ENCODE measurements at regions not wholly inside any gene's neighbourhood (a gene's known extent, or its start where the extent isn't known, plus 50 kb on each side); places are given as distances from the start of the nearest gene placed in this dataset.

DNA sequence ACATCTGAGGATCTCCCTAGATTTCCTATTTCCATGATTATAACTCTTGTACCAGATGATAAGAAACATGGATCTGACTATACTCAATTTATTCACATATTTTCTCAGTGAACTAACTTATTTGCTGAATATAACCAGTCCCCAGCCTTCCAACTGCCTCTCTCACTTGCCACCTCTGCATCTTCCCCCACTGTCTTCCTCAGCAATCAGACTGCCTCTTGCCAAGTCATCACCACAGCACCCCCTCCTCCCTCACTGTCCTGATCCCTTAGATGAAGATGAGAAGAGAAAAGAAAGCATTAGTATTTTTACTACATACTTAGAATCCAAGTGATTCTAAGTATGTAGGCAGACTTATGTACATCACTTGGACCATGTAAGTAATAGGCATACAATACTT, 71.9 kb downstream of the GTPBP8 start:
- TF ChIP-seq, protein P1, sequence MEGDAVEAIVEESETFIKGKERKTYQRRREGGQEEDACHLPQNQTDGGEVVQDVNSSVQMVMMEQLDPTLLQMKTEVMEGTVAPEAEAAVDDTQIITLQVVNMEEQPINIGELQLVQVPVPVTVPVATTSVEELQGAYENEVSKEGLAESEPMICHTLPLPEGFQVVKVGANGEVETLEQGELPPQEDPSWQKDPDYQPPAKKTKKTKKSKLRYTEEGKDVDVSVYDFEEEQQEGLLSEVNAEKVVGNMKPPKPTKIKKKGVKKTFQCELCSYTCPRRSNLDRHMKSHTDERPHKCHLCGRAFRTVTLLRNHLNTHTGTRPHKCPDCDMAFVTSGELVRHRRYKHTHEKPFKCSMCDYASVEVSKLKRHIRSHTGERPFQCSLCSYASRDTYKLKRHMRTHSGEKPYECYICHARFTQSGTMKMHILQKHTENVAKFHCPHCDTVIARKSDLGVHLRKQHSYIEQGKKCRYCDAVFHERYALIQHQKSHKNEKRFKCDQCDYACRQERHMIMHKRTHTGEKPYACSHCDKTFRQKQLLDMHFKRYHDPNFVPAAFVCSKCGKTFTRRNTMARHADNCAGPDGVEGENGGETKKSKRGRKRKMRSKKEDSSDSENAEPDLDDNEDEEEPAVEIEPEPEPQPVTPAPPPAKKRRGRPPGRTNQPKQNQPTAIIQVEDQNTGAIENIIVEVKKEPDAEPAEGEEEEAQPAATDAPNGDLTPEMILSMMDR (IDR thresholded peaks at IDR 0.05; ENCODE audit: low read depth, low read length), result no peak
- DNase-seq (ENCODE audit: extremely low read depth, low read depth), result no peak

DNA sequence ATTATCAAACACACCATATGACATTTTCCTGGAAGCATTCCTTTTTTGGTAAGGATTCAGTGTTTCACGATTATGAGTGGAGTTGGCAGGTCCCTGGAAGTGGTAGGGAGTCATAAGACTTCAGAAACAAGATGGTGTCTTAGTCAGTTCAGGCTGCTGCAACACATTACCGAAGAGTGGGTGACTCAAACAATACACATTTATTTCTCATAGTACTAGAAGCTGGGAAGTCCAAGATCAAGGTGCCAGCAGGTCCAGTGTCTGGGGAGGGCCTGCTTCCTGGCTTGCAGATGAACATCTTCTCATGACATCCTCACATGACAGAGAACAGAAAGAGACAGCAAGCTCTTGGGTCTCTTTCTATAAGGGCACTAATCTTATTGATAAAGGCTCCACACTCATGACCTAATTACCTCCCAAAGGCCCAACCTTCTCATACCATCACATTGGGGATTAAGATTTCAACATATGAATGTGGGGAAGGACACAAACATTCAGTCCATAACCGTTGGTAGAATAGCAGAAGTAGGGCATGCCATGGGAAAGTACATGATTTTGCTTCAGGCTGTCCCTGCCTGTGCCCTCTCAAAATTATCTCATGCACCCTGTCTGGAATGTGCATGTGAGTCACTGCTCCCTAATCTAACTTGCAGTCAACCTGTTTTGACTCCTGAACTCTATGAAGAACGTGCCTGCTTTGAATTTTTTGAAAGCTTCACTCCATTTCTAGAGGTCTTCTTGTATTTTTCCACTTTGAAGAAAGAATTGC, 72.5 kb downstream of the GTPBP8 start:
- TF ChIP-seq, protein P1 (IDR thresholded peaks at IDR 0.05; ENCODE audit: low read depth, low read length), result no peak

DNA sequence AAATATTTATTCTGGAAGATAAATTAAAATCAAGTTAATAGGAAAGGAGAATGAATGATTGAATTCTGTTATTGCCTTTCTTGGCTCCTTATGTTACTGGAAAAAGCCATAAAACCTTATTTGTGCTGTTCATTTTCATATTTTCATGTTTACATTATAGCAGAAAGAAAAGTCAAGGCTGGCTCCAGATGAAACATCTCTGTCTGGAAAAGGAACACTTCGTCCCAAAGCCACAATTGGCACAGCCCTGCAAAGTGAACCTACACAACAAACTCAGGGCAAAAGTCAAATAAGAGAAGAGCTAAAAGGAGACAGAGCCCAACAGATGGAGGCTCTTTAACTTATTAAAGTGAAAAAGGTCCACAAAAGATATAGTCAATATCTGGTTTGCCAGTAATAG, 73.4 kb downstream of the GTPBP8 start:
- TF ChIP-seq, protein P1 (IDR thresholded peaks at IDR 0.05; ENCODE audit: low read depth, low read length), result no peak
- no peak for DNase-seq (ENCODE audit: extremely low read depth, low read depth)

More for the DNA sequence above, 72.5 kb downstream of the GTPBP8 start:
- no peak for DNase-seq (ENCODE audit: extremely low read depth, low read depth)

DNA sequence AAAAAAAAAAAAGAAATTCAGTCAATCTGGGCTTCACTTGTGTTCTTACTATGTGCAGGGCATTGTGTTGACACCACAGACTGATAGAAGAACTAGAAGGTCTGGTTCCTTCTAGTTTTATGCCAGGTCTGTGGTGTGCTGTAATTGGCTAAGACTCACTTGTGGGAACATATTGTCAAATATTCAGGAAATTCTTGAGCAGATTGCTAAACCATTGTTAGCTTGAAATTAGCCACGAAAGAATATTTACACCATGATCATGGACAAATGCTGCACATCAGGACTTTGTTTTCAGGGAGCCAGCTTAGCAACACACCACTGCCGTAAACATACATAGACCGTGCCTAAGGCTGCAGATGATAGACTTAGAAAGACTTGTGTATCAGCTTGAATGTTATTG, 74.6 kb downstream of the GTPBP8 start:
- TF ChIP-seq, protein P1 (IDR thresholded peaks at IDR 0.05; ENCODE audit: low read depth, low read length), result no peak
- no peak for DNase-seq (ENCODE audit: extremely low read depth, low read depth)

DNA sequence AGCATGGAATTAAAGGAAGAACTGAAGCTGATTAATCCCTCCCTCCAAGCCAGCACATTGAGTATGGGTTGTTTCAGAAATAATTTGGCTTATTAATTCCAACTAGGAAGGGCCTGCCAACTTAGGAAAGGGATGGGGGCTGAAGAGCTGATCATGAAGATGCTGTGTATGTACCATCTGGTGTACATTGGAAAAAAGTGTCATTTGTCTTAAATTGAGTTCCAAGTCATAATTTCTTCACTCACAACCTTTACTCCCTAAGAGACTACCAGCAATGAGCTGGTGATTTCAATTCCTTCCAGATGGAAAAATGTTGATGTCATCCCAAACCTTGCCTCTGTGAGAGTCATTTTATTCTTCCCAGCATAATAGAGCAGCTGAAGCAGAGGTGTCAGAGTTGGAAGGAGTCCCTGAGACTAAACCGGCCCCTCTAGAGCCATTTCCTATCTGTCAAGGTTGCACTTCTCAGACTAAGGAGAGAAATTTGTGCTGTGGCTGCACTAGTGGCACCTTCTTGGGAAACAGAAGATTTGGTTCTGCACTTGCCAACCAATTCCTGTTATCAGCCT, 79.4 kb downstream of the GTPBP8 start:
- DNase-seq (ENCODE audit: extremely low read depth, low read depth), result peak; percentile 48
- TF ChIP-seq, protein P1 (IDR thresholded peaks at IDR 0.05; ENCODE audit: low read depth, low read length), result no peak

DNA sequence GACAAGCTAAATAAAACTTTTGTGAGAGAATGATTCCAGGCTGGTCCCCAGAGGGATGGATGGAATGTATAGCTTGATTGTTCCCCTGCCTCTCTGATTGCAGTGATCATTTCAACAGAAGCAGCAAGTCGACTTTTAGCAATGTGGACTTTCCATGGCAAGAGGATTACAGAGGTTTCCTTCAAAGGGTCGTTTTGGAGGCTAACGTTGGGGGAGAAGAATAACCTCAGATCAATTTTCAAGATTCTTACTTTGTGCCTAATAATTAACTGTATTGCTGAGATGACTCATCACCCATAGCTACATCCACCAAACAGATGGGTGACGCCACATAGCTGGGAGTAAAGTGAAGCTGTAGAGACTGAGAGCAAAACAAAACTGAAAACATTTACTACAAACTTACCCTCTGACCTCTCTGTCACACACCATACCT, 79.9 kb downstream of the GTPBP8 start:
- peak; percentile 45 for DNase-seq (ENCODE audit: extremely low read depth, low read depth)
- TF ChIP-seq, protein P1 (IDR thresholded peaks at IDR 0.05; ENCODE audit: low read depth, low read length), result no peak

DNA sequence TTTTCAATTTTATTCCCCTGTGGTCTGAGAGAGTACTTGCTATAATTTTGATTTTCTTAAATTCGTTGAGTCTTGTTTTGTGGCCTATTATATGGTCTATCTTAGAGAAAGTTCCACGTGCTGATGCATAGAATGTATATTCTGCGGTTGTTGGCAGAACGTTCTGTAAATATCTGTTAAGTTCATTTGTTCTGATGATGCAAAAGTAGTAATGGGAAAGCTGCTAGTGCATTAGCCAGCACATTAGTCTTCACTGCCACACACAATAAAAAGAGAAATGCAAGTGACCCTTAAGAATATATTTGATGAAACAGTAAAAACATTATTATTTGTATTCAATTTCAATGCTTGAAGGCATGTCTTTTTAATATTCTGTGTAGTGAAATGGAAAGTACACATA, 84.8 kb downstream of the GTPBP8 start:
- no peak for DNase-seq (ENCODE audit: extremely low read depth, low read depth)
- TF ChIP-seq, protein P1 (IDR thresholded peaks at IDR 0.05; ENCODE audit: low read depth, low read length), result no peak

Data from AG09319 (cell line).